Endothelial cell of umbilical vein (primary cell): ENCODE measurements at regions not wholly inside any gene's neighbourhood (a gene's known extent, or its start where the extent isn't known, plus 50 kb on each side); places are given as distances from the start of the nearest gene placed in this dataset.

Experiments used
- BruUV-seq: library from RNA; stranded (reverse); fragments of 400-500 nt; replicated peaks from 2 replicates; lab custom pipeline; 2021; lab: Mats Ljungman, UMichigan
- CTCF ChIA-PET: fragments of 300-600, 350-600 bp; sonication (Branson Sonifier 250); formaldehyde crosslinking; loops from one replicate; lab custom pipeline; 2021; ENCODE audit warnings: antibody characterized with exemption, inconsistent platforms; lab: Charles Lee
- POLR2A ChIA-PET: fragments of 300-600, 350-600 bp; sonication (Branson Sonifier 250); formaldehyde crosslinking; loops from one replicate; lab custom pipeline; 2021; ENCODE audit warnings: antibody characterized with exemption, inconsistent platforms; lab: Charles Lee
- DNase-seq: peaks from one replicate; pipeline ENCODE4 v3.0.0-alpha.2; 2011; ENCODE audit warnings: low read depth, low spot score
- FAIRE-seq: peaks from 2 replicates; lab custom pipeline; 2011; peaks lifted over from hg19 to GRCh38; lab: Jason Lieb, UNC
- H2AFZ ChIP-seq: 2 replicates; pipeline ENCODE4 v1.6.0; 2012; ENCODE audit warnings: low read depth, low read length, control low read depth, inconsistent platforms
- H3K27ac ChIP-seq: 2 replicates; pipeline ENCODE4 v1.5.1; 2011; ENCODE audit warnings: low read depth, mild to moderate bottlenecking, control low read depth, low read length, moderate library complexity; ENCODE audit not compliant: insufficient read depth
- H3K27me3 ChIP-seq, 2 experiments: 2 replicates each; pipeline versions ENCODE4 v1.6.0 to v1.6.1; 2011; ENCODE audit warnings: low read length in 2 of 2, mixed read lengths in 1 of 2; ENCODE audit not compliant: control insufficient read depth in 2 of 2, insufficient read depth in 2 of 2
- H3K36me3 ChIP-seq, 2 experiments: 2 replicates in 1 of 2; 3 replicates in 1 of 2; pipeline ENCODE4 v1.5.1; 2011; ENCODE audit warnings: low read length in 2 of 2, mild to moderate bottlenecking in 1 of 2, moderate library complexity in 1 of 2; ENCODE audit not compliant: control insufficient read depth in 2 of 2, insufficient read depth in 2 of 2; ENCODE audit errors: extremely low read depth in 1 of 2
- H3K4me1 ChIP-seq: 3 replicates; pipeline ENCODE4 v1.5.1; 2011; ENCODE audit warnings: mild to moderate bottlenecking, low read length; ENCODE audit not compliant: control insufficient read depth, insufficient read depth; ENCODE audit errors: extremely low read depth
- H3K4me2 ChIP-seq: 2 replicates; pipeline ENCODE4 v1.6.1; 2011; ENCODE audit warnings: low read length, control low read depth, mixed read lengths; ENCODE audit not compliant: insufficient read depth
- H3K4me3 ChIP-seq, 3 experiments: fragments of 200-600 bp in 1 of 3; sonication (generic), shearing (Covaris generic) in 1 of 3; replicated peaks in 1 of 3; 2 replicates each; pipeline ENCODE4 v1.5.1; 2011 to 2016; ENCODE audit warnings: control low read depth in 3 of 3, low read length in 3 of 3, mild to moderate bottlenecking in 2 of 3, inconsistent platforms in 1 of 3, low read depth in 1 of 3, moderate library complexity in 1 of 3; ENCODE audit not compliant: insufficient read depth in 1 of 3
- H3K79me2 ChIP-seq: 2 replicates; pipeline ENCODE4 v1.6.0; 2012; ENCODE audit warnings: low read length, inconsistent platforms; ENCODE audit not compliant: control insufficient read depth, insufficient read depth
- H3K9ac ChIP-seq: replicated peaks from 2 replicates; pipeline ENCODE3; 2011; ENCODE audit warnings: low read length, control low read depth; ENCODE audit not compliant: insufficient read depth; ENCODE audit errors: extremely low read depth
- H3K9me1 ChIP-seq: replicated peaks from 3 replicates; pipeline ENCODE4 v1.6.0; 2011; ENCODE audit warnings: mild to moderate bottlenecking, low read length; ENCODE audit not compliant: control insufficient read depth, insufficient read depth; ENCODE audit errors: extremely low read depth
- H3K9me3 ChIP-seq: replicated peaks from 2 replicates; pipeline ENCODE4 v1.5.1; 2012; ENCODE audit warnings: low read length, inconsistent platforms; ENCODE audit not compliant: control insufficient read depth, insufficient read depth
- H4K20me1 ChIP-seq: replicated peaks from 2 replicates; pipeline ENCODE3; 2011; ENCODE audit warnings: mild to moderate bottlenecking, low read length; ENCODE audit not compliant: control insufficient read depth, insufficient read depth; ENCODE audit errors: extremely low read depth
- CTCF ChIP-seq, 2 donors: IDR thresholded peaks; 1 replicate in 1 of 2; 2 replicates in 1 of 2; pipeline ENCODE4 v1.5.1; 2011; ENCODE audit warnings: low read length in 2 of 2, mild to moderate bottlenecking in 2 of 2, moderate library complexity in 2 of 2, control low read depth in 1 of 2, inconsistent platforms in 1 of 2, low read depth in 1 of 2; ENCODE audit not compliant: insufficient read depth in 1 of 2; ENCODE audit errors: extremely low read depth in 1 of 2
- EZH2 ChIP-seq: IDR thresholded peaks from 2 replicates; pipeline ENCODE4 v1.6.1; 2012; ENCODE audit warnings: borderline replicate concordance, low read depth, mild to moderate bottlenecking, moderate library complexity, low read length, inconsistent platforms; ENCODE audit not compliant: severe bottlenecking
- JUN ChIP-seq: IDR thresholded peaks from 2 replicates; pipeline ENCODE4 v1.6.1; 2011; ENCODE audit warnings: borderline replicate concordance, low read depth; ENCODE audit not compliant: insufficient read length, insufficient read depth
- MAX ChIP-seq: IDR thresholded peaks from 2 replicates; pipeline ENCODE4 v1.6.1; 2011; ENCODE audit not compliant: insufficient read depth, insufficient read length
- MYC ChIP-seq: IDR thresholded peaks from one replicate; pipeline ENCODE4 v1.6.1; 2011; ENCODE audit warnings: mild to moderate bottlenecking, low read depth, low read length
- POLR2A ChIP-seq: IDR thresholded peaks from 2 replicates; pipeline ENCODE4 v1.6.1; 2012; ENCODE audit warnings: low read depth, mild to moderate bottlenecking, control low read depth, low read length
- POLR2AphosphoS5 ChIP-seq: IDR thresholded peaks from 2 replicates; pipeline ENCODE4 v1.6.1; 2012; ENCODE audit warnings: low read depth, mild to moderate bottlenecking, control low read depth, low read length, moderate library complexity; ENCODE audit not compliant: insufficient read depth
- dilution Hi-C: fragments of 300-500 bp; cut with MboI; formaldehyde crosslinking; loops from one replicate; pipeline ENCODE4 v1.15.0; 2019; ENCODE audit warnings: low sequenced_read_pairs; ENCODE audit not compliant: extremely low pct_ligation_motif_present
- intact Hi-C: fragments of 100-400 bp; cut with micrococcal nuclease; formaldehyde crosslinking; loops from one replicate; pipeline ENCODE4 v1.10.0; 2022

- Histone ChIP-seq H3K9me1 (no peaks in the 10 kb centered on the region), H3K27me3 (no peaks in the 10 kb centered on the region), H3K79me2 (no peaks in the 10 kb centered on the region), H4K20me1 (no peaks in the 10 kb centered on the region), H3K4me1 (no peaks in the 10 kb centered on the region), H2AFZ (no peak overlapping the region), H3K27ac (no peak overlapping the region), H3K4me2 (no peak overlapping the region), H3K36me3 (no peaks in the 10 kb centered on the region), H3K9me3 (no peaks in the 10 kb centered on the region), H3K9ac (no peak overlapping the region), H3K4me3 (no peak overlapping the region)
- no TSS peak for BruUV-seq
- DNase-seq, result no peak
- no peak for TF ChIP-seq POLR2AphosphoS5
- no peak for TF ChIP-seq MAX
- TF ChIP-seq MYC, result no peak
- TF ChIP-seq CTCF (IDR thresholded peaks at IDR 0.05; ENCODE audit: extremely low read depth in 1 of 2, insufficient read depth in 1 of 2, low read depth in 1 of 2, low read length in 2 of 2), result no peak
- no peak for TF ChIP-seq EZH2
- TF ChIP-seq POLR2A, result no peak
- intact Hi-C loops (no loop called here), dilution Hi-C loops (no loop called here)
- CTCF ChIA-PET, result no interaction called here
- FAIRE-seq, result no peak
- POLR2A ChIA-PET, result no interaction called here
These were observed 343.2 kb upstream of the TMEM229A start for GRCh38 chr7:124376111-124376510.

- CTCF ChIA-PET, result no interaction called here
- dilution Hi-C loops, result no loop called here
These were observed 342.5 kb upstream of the TMEM229A start for GRCh38 chr7:124375391-124375790.

More at GRCh38 chr7:124375391-124375790, 342.5 kb upstream of the TMEM229A start:
- Histone ChIP-seq H3K4me3 (no peak overlapping the region), H3K9me3 (no peaks in the 10 kb centered on the region), H2AFZ (no peak overlapping the region), H4K20me1 (no peaks in the 10 kb centered on the region), H3K27me3 (no peaks in the 10 kb centered on the region), H3K9ac (no peak overlapping the region), H3K27ac (no peak overlapping the region), H3K4me1 (no peaks in the 10 kb centered on the region), H3K4me2 (no peak overlapping the region), H3K36me3 (no peaks in the 10 kb centered on the region), H3K79me2 (no peaks in the 10 kb centered on the region), H3K9me1 (no peaks in the 10 kb centered on the region)
- TF ChIP-seq MYC (no peak), CTCF (IDR thresholded peaks at IDR 0.05; ENCODE audit: extremely low read depth in 1 of 2, insufficient read depth in 1 of 2, low read depth in 1 of 2, low read length in 2 of 2) (no peak), JUN (no peak), POLR2A (no peak)
- FAIRE-seq (no peak), DNase-seq (no peak)
- POLR2A ChIA-PET, result no interaction called here
- no TSS peak for BruUV-seq
- intact Hi-C loops, result no loop called here
